Muscle of leg (tissue), 3 donors: ENCODE measurements at regions not wholly inside any gene's neighbourhood (a gene's known extent, or its start where the extent isn't known, plus 50 kb on each side); places are given as distances from the start of the nearest gene placed in this dataset.

ENCODE experiments used
- DNase-seq: peaks from one replicate; pipeline ENCODE4 v3.0.0; 2013
- H3K27ac ChIP-seq: one replicate; pipeline ENCODE4 v1.5.1; 2013; ENCODE audit warnings: mild to moderate bottlenecking, low read length, control low read depth
- H3K27me3 ChIP-seq: one replicate; pipeline ENCODE4 v1.6.1; 2013; ENCODE audit warnings: low read length; ENCODE audit not compliant: control insufficient read depth, insufficient read depth
- H3K36me3 ChIP-seq: one replicate; pipeline ENCODE4 v1.6.1; 2013; ENCODE audit warnings: low read length; ENCODE audit not compliant: control insufficient read depth, insufficient read depth
- H3K4me1 ChIP-seq: one replicate; pipeline ENCODE4 v1.6.1; 2013; ENCODE audit warnings: low read length; ENCODE audit not compliant: control insufficient read depth, insufficient read depth
- H3K4me3 ChIP-seq: one replicate; pipeline ENCODE4 v1.5.1; 2013; ENCODE audit warnings: low read length, control low read depth
- H3K9me3 ChIP-seq: replicated peaks from 2 replicates; pipeline ENCODE4 v1.6.1; 2013; ENCODE audit warnings: low read depth, low read length; ENCODE audit not compliant: control insufficient read depth
- WGBS: methylation state at CpG from one replicate; pipeline ENCODE4 v1.1.5; 2013; ENCODE audit warnings: missing lambda C conversion rate; ENCODE audit not compliant: insufficient coverage; 5-methylcytosine and 5-hydroxymethylcytosine counted together

GRCh38 chr14:84874436-84874835 lies 655.5 kb upstream of the FLRT2 start:
- H3K9me3 ChIP-seq, result no peaks in the 10 kb centered on the region
- no peak overlapping the region for H3K4me3 ChIP-seq
- no peak overlapping the region for H3K27ac ChIP-seq
- no CpG with 5 or more reads among the region's 2 CpGs for WGBS
- no peaks in the 10 kb centered on the region for H3K36me3 ChIP-seq
- DNase-seq, result no peak
- H3K4me1 ChIP-seq, result no peaks in the 10 kb centered on the region
- no peaks in the 10 kb centered on the region for H3K27me3 ChIP-seq

- Histone ChIP-seq H3K27me3 (no peaks in the 10 kb centered on the region), H3K9me3 (no peaks in the 10 kb centered on the region), H3K27ac (no peak overlapping the region), H3K36me3 (no peaks in the 10 kb centered on the region), H3K4me1 (no peaks in the 10 kb centered on the region), H3K4me3 (no peak overlapping the region)
- DNase-seq, result no peak
- WGBS, result no CpG with 5 or more reads among the region's 1 CpG
Observed at GRCh38 chr14:84877061-84877460, 652.9 kb upstream of the FLRT2 start.

GRCh38 chr14:84882830-84883229 lies 647.1 kb upstream of the FLRT2 start:
- no peaks in the 10 kb centered on the region for H3K4me1 ChIP-seq
- WGBS, result no CpG with 5 or more reads among the region's 1 CpG
- H3K27me3 ChIP-seq, result no peaks in the 10 kb centered on the region
- no peak for DNase-seq
- H3K36me3 ChIP-seq, result no peaks in the 10 kb centered on the region
- H3K4me3 ChIP-seq, result no peak overlapping the region
- peaks cover 3% of the 10 kb centered on the region for H3K9me3 ChIP-seq
- H3K27ac ChIP-seq, result no peak overlapping the region

- no peaks in the 10 kb centered on the region for H3K4me1 ChIP-seq
- no peak for DNase-seq
- no peaks in the 10 kb centered on the region for H3K27me3 ChIP-seq
- H3K9me3 ChIP-seq, result peaks cover 3% of the 10 kb centered on the region
- H3K36me3 ChIP-seq, result no peaks in the 10 kb centered on the region
- H3K27ac ChIP-seq, result no peak overlapping the region
- H3K4me3 ChIP-seq, result no peak overlapping the region
- 51% methylated on average over 3 of the region's 3 CpGs for WGBS
Observed at GRCh38 chr14:84885061-84885460, 644.9 kb upstream of the FLRT2 start.

- Histone ChIP-seq H3K27ac (no peak overlapping the region), H3K4me1 (no peaks in the 10 kb centered on the region), H3K27me3 (no peaks in the 10 kb centered on the region), H3K9me3 (peaks cover 1% of the 10 kb centered on the region), H3K4me3 (no peak overlapping the region), H3K36me3 (no peaks in the 10 kb centered on the region)
- DNase-seq, result no peak
Observed at GRCh38 chr14:84891404-84891803, 638.5 kb upstream of the FLRT2 start.

GRCh38 chr14:84894254-84894653 lies 635.7 kb upstream of the FLRT2 start:
- H3K27ac ChIP-seq, result no peak overlapping the region
- no peak overlapping the region for H3K4me3 ChIP-seq
- H3K27me3 ChIP-seq, result no peaks in the 10 kb centered on the region
- WGBS, result no CpG with 5 or more reads among the region's 1 CpG
- H3K36me3 ChIP-seq, result no peaks in the 10 kb centered on the region
- H3K9me3 ChIP-seq, result no peaks in the 10 kb centered on the region
- no peaks in the 10 kb centered on the region for H3K4me1 ChIP-seq
- no peak for DNase-seq

- WGBS, result no CpG with 5 or more reads among the region's 3 CpGs
- no peaks in the 10 kb centered on the region for H3K9me3 ChIP-seq
- H3K36me3 ChIP-seq, result no peaks in the 10 kb centered on the region
- no peak overlapping the region for H3K4me3 ChIP-seq
- no peak overlapping the region for H3K27ac ChIP-seq
- no peaks in the 10 kb centered on the region for H3K27me3 ChIP-seq
- no peaks in the 10 kb centered on the region for H3K4me1 ChIP-seq
- DNase-seq, result peak; percentile 3
Observed at GRCh38 chr14:84922370-84922769, 607.6 kb upstream of the FLRT2 start.

- H3K27ac ChIP-seq, result no peak overlapping the region
- H3K36me3 ChIP-seq, result no peaks in the 10 kb centered on the region
- H3K4me1 ChIP-seq, result no peaks in the 10 kb centered on the region
- no peaks in the 10 kb centered on the region for H3K9me3 ChIP-seq
- no peak for DNase-seq
- no peak overlapping the region for H3K4me3 ChIP-seq
- no CpG with 5 or more reads among the region's 1 CpG for WGBS
- H3K27me3 ChIP-seq, result no peaks in the 10 kb centered on the region
Observed at GRCh38 chr14:84926656-84927055, 603.3 kb upstream of the FLRT2 start.

GRCh38 chr14:84927096-84927827 lies 602.7 kb upstream of the FLRT2 start:
- no CpG with 5 or more reads among the region's 6 CpGs for WGBS
- DNase-seq, result peak; percentile 63

GRCh38 chr14:84929086-84929485 lies 600.9 kb upstream of the FLRT2 start:
- Histone ChIP-seq H3K9me3 (no peaks in the 10 kb centered on the region), H3K4me3 (no peak overlapping the region), H3K36me3 (no peaks in the 10 kb centered on the region), H3K27me3 (no peaks in the 10 kb centered on the region), H3K4me1 (no peaks in the 10 kb centered on the region), H3K27ac (no peak overlapping the region)
- DNase-seq, result no peak
- WGBS, result no CpG with 5 or more reads among the region's 1 CpG

More at GRCh38 chr14:84927096-84927827, 602.7 kb upstream of the FLRT2 start:
- H3K27ac ChIP-seq, result no peak overlapping the region
- no peaks in the 10 kb centered on the region for H3K9me3 ChIP-seq
- H3K27me3 ChIP-seq, result no peaks in the 10 kb centered on the region
- H3K36me3 ChIP-seq, result no peaks in the 10 kb centered on the region
- no peaks in the 10 kb centered on the region for H3K4me1 ChIP-seq
- H3K4me3 ChIP-seq, result no peak overlapping the region

- Histone ChIP-seq H3K36me3 (no peaks in the 10 kb centered on the region), H3K4me1 (no peaks in the 10 kb centered on the region), H3K4me3 (no peak overlapping the region), H3K9me3 (no peaks in the 10 kb centered on the region), H3K27me3 (no peaks in the 10 kb centered on the region), H3K27ac (no peak overlapping the region)
- DNase-seq, result no peak
- no CpG with 5 or more reads among the region's 2 CpGs for WGBS
Observed at GRCh38 chr14:84929834-84930233, 600.1 kb upstream of the FLRT2 start.
